Caco-2 (cell line): ENCODE measurements at regions not wholly inside any gene's neighbourhood (a gene's known extent, or its start where the extent isn't known, plus 50 kb on each side); places are given as distances from the start of the nearest gene placed in this dataset.
"Not testable (repeated sequence)": the region's sequence is repeated elsewhere in the genome, so short reads cannot be mapped to it uniquely, and the experiment has no call there.

Experiments used
- BruUV-seq: library from RNA; stranded (reverse); fragments of 400-500 nt; replicated peaks from 2 replicates; lab custom pipeline; 2021; lab: Mats Ljungman, UMichigan
- CTCF ChIA-PET: fragments of 300-600 bp; sonication (Branson Sonifier 250); formaldehyde crosslinking; loops from one replicate; lab custom pipeline; 2022; ENCODE audit warnings: antibody characterized with exemption; lab: Charles Lee
- POLR2A ChIA-PET: fragments of 300-600 bp; sonication (Branson Sonifier 250); formaldehyde crosslinking; loops from one replicate; lab custom pipeline; 2022; ENCODE audit warnings: antibody characterized with exemption; lab: Charles Lee
- DNase-seq, 2 experiments: peaks; one replicate each; pipeline versions ENCODE4 v3.0.0 to v3.0.0-alpha.2; 2020 to 2022
- H3K27me3 ChIP-seq: replicated peaks from 2 replicates; pipeline ENCODE4 v1.6.0; 2011; ENCODE audit warnings: low read length; ENCODE audit not compliant: control insufficient read depth, insufficient read depth
- H3K36me3 ChIP-seq: 2 replicates; pipeline ENCODE4 v1.5.1; 2011; ENCODE audit warnings: low read length; ENCODE audit not compliant: control insufficient read depth, insufficient read depth
- H3K4me1 ChIP-seq: fragments of 250-450 bp; sonication (Bioruptor Pico); 2 replicates; pipeline ENCODE4 v1.5.1; 2020; ENCODE audit warnings: mild to moderate bottlenecking
- H3K4me3 ChIP-seq: 2 replicates; pipeline ENCODE4 v1.5.1; 2011; ENCODE audit warnings: low read depth, mild to moderate bottlenecking, control low read depth, low read length
- H3K9me3 ChIP-seq: fragments of 250-450 bp; sonication (Bioruptor Pico); 2 replicates; pipeline ENCODE4 v1.5.1; 2020; ENCODE audit warnings: mild to moderate bottlenecking, moderate library complexity
- H3K27ac Mint-ChIP-seq: one replicate; pipeline ENCODE4 v1.8.0; 2022; ENCODE audit warnings: mixed read lengths; ENCODE audit not compliant: unreplicated experiment
- H3K27me3 Mint-ChIP-seq: one replicate; pipeline ENCODE4 v1.8.0; 2022; ENCODE audit warnings: mixed read lengths; ENCODE audit not compliant: insufficient read depth, unreplicated experiment
- H3K36me3 Mint-ChIP-seq: one replicate; pipeline ENCODE4 v1.8.0; 2022; ENCODE audit warnings: mild to moderate bottlenecking, mixed read lengths; ENCODE audit not compliant: insufficient read depth, unreplicated experiment
- H3K4me1 Mint-ChIP-seq: one replicate; pipeline ENCODE4 v1.8.0; 2022; ENCODE audit warnings: low read depth, mixed read lengths; ENCODE audit not compliant: unreplicated experiment
- H3K4me3 Mint-ChIP-seq: one replicate; pipeline ENCODE4 v1.8.0; 2022; ENCODE audit warnings: mild to moderate bottlenecking, moderate library complexity, mixed read lengths; ENCODE audit not compliant: unreplicated experiment
- H3K9me3 Mint-ChIP-seq: one replicate; pipeline ENCODE4 v1.8.0; 2022; ENCODE audit warnings: mixed read lengths; ENCODE audit not compliant: unreplicated experiment
- CTCF ChIP-seq, 2 experiments: fragments of 200-600 bp in 1 of 2; IDR thresholded peaks; 1 replicate in 1 of 2; 2 replicates in 1 of 2; pipeline versions ENCODE4 v1.5.1 to v1.8.0; 2011 to 2022; ENCODE audit warnings: antibody characterized with exemption in 1 of 2, control low read depth in 1 of 2, inconsistent platforms in 1 of 2, low read depth in 1 of 2, low read length in 1 of 2, mild to moderate bottlenecking in 1 of 2, moderate library complexity in 1 of 2; ENCODE audit not compliant: insufficient read depth in 1 of 2, severe bottlenecking in 1 of 2, unreplicated experiment in 1 of 2
- intact Hi-C: fragments of 100-400 bp; cut with micrococcal nuclease; formaldehyde crosslinking; loops from one replicate; pipeline ENCODE4 v1.10.0; 2022; ENCODE audit not compliant: unreplicated experiment

GRCh38 chr3:164306042-164306441, 772.3 kb downstream of the SI start:
- Mint-ChIP-seq H3K4me3 (no peak overlapping the region), H3K36me3 (no peaks in the 10 kb centered on the region), H3K9me3 (no peaks in the 10 kb centered on the region), H3K27ac (no peak overlapping the region), H3K27me3 (no peaks in the 10 kb centered on the region), H3K4me1 (no peaks in the 10 kb centered on the region)
- intact Hi-C loops: no loop called here
- CTCF ChIA-PET: no interaction called here
- BruUV-seq: no TSS peak
- POLR2A ChIA-PET: no interaction called here
- H3K9me3 ChIP-seq: no peaks in the 10 kb centered on the region
- H3K4me3 ChIP-seq: no peak overlapping the region
- H3K36me3 ChIP-seq: no peaks in the 10 kb centered on the region
- no peak for TF ChIP-seq CTCF (IDR thresholded peaks at IDR 0.05; ENCODE audit: insufficient read depth in 1 of 2, low read depth in 1 of 2, low read length in 1 of 2, severe bottlenecking in 1 of 2, unreplicated experiment in 1 of 2)
- no peak for DNase-seq
- H3K4me1 ChIP-seq: no peaks in the 10 kb centered on the region
- no peaks in the 10 kb centered on the region for H3K27me3 ChIP-seq

DNA sequence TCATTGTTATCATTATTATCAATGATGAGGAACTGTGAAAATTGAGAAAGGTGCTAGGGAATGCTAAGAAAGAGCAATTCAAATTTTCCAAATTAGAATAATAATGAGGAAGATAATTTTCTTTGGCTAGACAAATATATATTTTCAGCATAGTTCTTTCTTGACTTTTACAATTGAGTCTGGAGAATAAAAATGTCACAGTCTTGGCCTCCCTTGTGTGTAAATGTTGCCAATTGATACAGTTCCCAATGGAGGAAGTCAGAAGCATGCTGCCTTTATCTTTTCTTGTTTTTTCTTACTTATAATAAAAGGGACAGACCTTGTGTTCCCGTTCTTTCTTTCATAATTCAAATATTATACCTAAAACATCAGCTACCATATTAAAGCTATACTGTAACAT, 774.4 kb downstream of the SI start:
- POLR2A ChIA-PET: no interaction called here
- TF ChIP-seq CTCF (IDR thresholded peaks at IDR 0.05; ENCODE audit: insufficient read depth in 1 of 2, low read depth in 1 of 2, low read length in 1 of 2, severe bottlenecking in 1 of 2, unreplicated experiment in 1 of 2): no peak
- Histone ChIP-seq H3K4me3 (no peak overlapping the region), H3K27me3 (no peaks in the 10 kb centered on the region), H3K9me3 (no peaks in the 10 kb centered on the region), H3K36me3 (no peaks in the 10 kb centered on the region), H3K4me1 (no peaks in the 10 kb centered on the region)
- Mint-ChIP-seq H3K4me1 (no peaks in the 10 kb centered on the region), H3K36me3 (no peaks in the 10 kb centered on the region), H3K4me3 (no peak overlapping the region), H3K27ac (no peak overlapping the region), H3K9me3 (no peaks in the 10 kb centered on the region), H3K27me3 (no peaks in the 10 kb centered on the region)
- CTCF ChIA-PET: no interaction called here
- no peak for DNase-seq
- intact Hi-C loops: no loop called here
- BruUV-seq: no TSS peak

DNA sequence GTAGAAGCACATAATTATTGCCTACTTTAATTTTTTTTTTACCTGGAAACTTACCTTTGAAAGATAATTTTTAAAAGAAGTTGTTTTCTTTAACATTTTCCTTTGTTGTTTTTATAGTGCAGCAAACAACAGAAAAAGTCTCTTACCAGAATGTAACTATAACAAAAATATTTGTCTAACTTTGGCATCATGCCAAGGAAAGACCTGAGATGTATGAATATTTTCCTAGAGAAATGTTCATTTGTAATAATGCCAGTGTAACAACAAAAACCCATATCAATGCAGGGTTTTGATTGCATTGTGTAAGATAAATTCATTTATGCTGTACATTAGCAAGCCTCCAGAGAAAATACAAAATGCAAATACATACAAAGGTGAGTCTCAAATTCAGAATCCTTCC, 775.7 kb downstream of the SI start:
- Mint-ChIP-seq H3K4me3 (no peak overlapping the region), H3K27ac (no peak overlapping the region), H3K9me3 (no peaks in the 10 kb centered on the region), H3K27me3 (no peaks in the 10 kb centered on the region), H3K4me1 (no peaks in the 10 kb centered on the region), H3K36me3 (no peaks in the 10 kb centered on the region)
- H3K27me3 ChIP-seq: no peaks in the 10 kb centered on the region
- TF ChIP-seq CTCF (IDR thresholded peaks at IDR 0.05; ENCODE audit: insufficient read depth in 1 of 2, low read depth in 1 of 2, low read length in 1 of 2, severe bottlenecking in 1 of 2, unreplicated experiment in 1 of 2): no peak
- no peaks in the 10 kb centered on the region for H3K36me3 ChIP-seq
- no TSS peak for BruUV-seq
- ChIA-PET POLR2A (no interaction called here), CTCF (no interaction called here)
- intact Hi-C loops: no loop called here
- no peaks in the 10 kb centered on the region for H3K4me1 ChIP-seq
- H3K4me3 ChIP-seq: no peak overlapping the region
- H3K9me3 ChIP-seq: no peaks in the 10 kb centered on the region
- DNase-seq: no peak

GRCh38 chr3:164291486-164291885, 786.8 kb downstream of the SI start:
- H3K4me1 Mint-ChIP-seq, POLR2A ChIA-PET, H3K36me3 Mint-ChIP-seq, H3K27me3 Mint-ChIP-seq, CTCF ChIA-PET, H3K4me3 Mint-ChIP-seq, H3K9me3 ChIP-seq, H3K4me1 ChIP-seq, BruUV-seq, H3K4me3 ChIP-seq, H3K27ac Mint-ChIP-seq, H3K9me3 Mint-ChIP-seq, H3K27me3 ChIP-seq, intact Hi-C loops, DNase-seq, H3K36me3 ChIP-seq: not testable (repeated sequence)
